Activated CD8-positive, alpha-beta memory T cell treated with anti-CD3 and anti-CD28 coated beads, Interleukin-2, amount 50 U/mL, for 48 hours (primary cell): ENCODE measurements at regions not wholly inside any gene's neighbourhood (a gene's known extent, or its start where the extent isn't known, plus 50 kb on each side); places are given as distances from the start of the nearest gene placed in this dataset.
"Not testable (repeated sequence)": the region's sequence is repeated elsewhere in the genome, so short reads cannot be mapped to it uniquely, and the experiment has no call there.

Experiments used
- DNase-seq: peaks from one replicate; pipeline ENCODE4 v3.0.0-alpha.2; 2020

GRCh38 chr11:134941936-134942600 is 530.0 kb upstream of the B3GAT1 start:
- DNase-seq, result not testable (repeated sequence)

- DNase-seq, result no peak
Observed at GRCh38 chr11:134941326-134941725, 529.3 kb upstream of the B3GAT1 start.

GRCh38 chr11:134940441-134941126 is 528.5 kb upstream of the B3GAT1 start:
- DNase-seq, result no peak

GRCh38 chr11:134939905-134940304 is 527.9 kb upstream of the B3GAT1 start:
- DNase-seq, result no peak

GRCh38 chr11:134939031-134939430 is 527.0 kb upstream of the B3GAT1 start:
- DNase-seq, result no peak

GRCh38 chr11:134938212-134938611 is 526.2 kb upstream of the B3GAT1 start:
- no peak for DNase-seq

- not testable (repeated sequence) for DNase-seq
Observed at GRCh38 chr11:134937193-134937592, 525.2 kb upstream of the B3GAT1 start.

- DNase-seq, result no peak
Observed at GRCh38 chr11:134932761-134933160, 520.7 kb upstream of the B3GAT1 start.

- DNase-seq, result no peak
Observed at GRCh38 chr11:134925432-134925831, 513.4 kb upstream of the B3GAT1 start.

GRCh38 chr11:134923441-134923840 is 511.4 kb upstream of the B3GAT1 start:
- DNase-seq, result no peak

GRCh38 chr11:134921938-134922337 is 509.9 kb upstream of the B3GAT1 start:
- no peak for DNase-seq

- DNase-seq, result no peak
Observed at GRCh38 chr11:134920851-134921608, 509.0 kb upstream of the B3GAT1 start.

- no peak for DNase-seq
Observed at GRCh38 chr11:134916421-134917213, 504.6 kb upstream of the B3GAT1 start.

GRCh38 chr11:134915881-134916280 is 503.8 kb upstream of the B3GAT1 start:
- no peak for DNase-seq

- DNase-seq, result no peak
Observed at GRCh38 chr11:134915212-134915611, 503.2 kb upstream of the B3GAT1 start.

- no peak for DNase-seq
Observed at GRCh38 chr11:134913999-134914590, 502.1 kb upstream of the B3GAT1 start.

GRCh38 chr11:134913391-134913790 is 501.3 kb upstream of the B3GAT1 start:
- no peak for DNase-seq

GRCh38 chr11:134911514-134912180 is 499.6 kb upstream of the B3GAT1 start:
- DNase-seq, result no peak

- no peak for DNase-seq
Observed at GRCh38 chr11:134908583-134908982, 496.5 kb upstream of the B3GAT1 start.

GRCh38 chr11:134907636-134908035 is 495.6 kb upstream of the B3GAT1 start:
- DNase-seq, result no peak

- DNase-seq, result no peak
Observed at GRCh38 chr11:134906356-134906955, 494.4 kb upstream of the B3GAT1 start.

GRCh38 chr11:134905928-134906327 is 493.9 kb upstream of the B3GAT1 start:
- no peak for DNase-seq
